Esophagus squamous epithelium (tissue), 4 donors: ENCODE measurements at regions not wholly inside any gene's neighbourhood (a gene's known extent, or its start where the extent isn't known, plus 50 kb on each side); places are given as distances from the start of the nearest gene placed in this dataset.

Experiments
- CTCF ChIP-seq, 6 experiments: fragments of 450-650 bp in 4 of 6; fragments of 200-600 bp in 2 of 6; sonication (generic) in 2 of 6; IDR thresholded peaks; one replicate each; pipeline ENCODE4 v1.5.1; 2016 to 2019; ENCODE audit warnings: antibody characterized with exemption in 6 of 6, mild to moderate bottlenecking in 4 of 6, moderate library complexity in 4 of 6
- POLR2A ChIP-seq, 4 donors: fragments of 450-650 bp; IDR thresholded peaks; one replicate each; pipeline ENCODE4 v1.6.1; 2017; ENCODE audit warnings: antibody characterized with exemption in 4 of 4, mild to moderate bottlenecking in 4 of 4, moderate library complexity in 3 of 4

GRCh38 chr9:115601434-115601833 lies 483.5 kb upstream of the TNC start:
- TF ChIP-seq CTCF (IDR thresholded peaks at IDR 0.05) (no peak), POLR2A (IDR thresholded peaks at IDR 0.05) (no peak)
